Memory B cell (primary cell): ENCODE measurements at regions not wholly inside any gene's neighbourhood (a gene's known extent, or its start where the extent isn't known, plus 50 kb on each side); places are given as distances from the start of the nearest gene placed in this dataset.

ENCODE experiments used
- ATAC-seq: fragments of 150-1000 bp; cut with Tn5 transposase; 2 replicates; pipeline ENCODE4 v1.10.0; 2021; ENCODE audit warnings: low read depth, mild to moderate bottlenecking, moderate library complexity
- DNase-seq, 2 donors: peaks; one replicate each; pipeline ENCODE4 v3.0.0; 2022; ENCODE audit warnings: low spot score in 2 of 2
- H3K27ac Mint-ChIP-seq: one replicate; pipeline ENCODE4 v1.8.0; 2022; ENCODE audit warnings: mild to moderate bottlenecking, moderate library complexity, mixed read lengths
- H3K27me3 Mint-ChIP-seq: one replicate; pipeline ENCODE4 v1.8.0; 2022; ENCODE audit warnings: mixed read lengths
- H3K36me3 Mint-ChIP-seq: one replicate; pipeline ENCODE4 v1.8.0; 2022; ENCODE audit warnings: mild to moderate bottlenecking, mixed read lengths
- H3K4me1 Mint-ChIP-seq: one replicate; pipeline ENCODE4 v1.8.0; 2022; ENCODE audit warnings: mixed read lengths
- H3K4me3 Mint-ChIP-seq: one replicate; pipeline ENCODE4 v1.8.0; 2022; ENCODE audit warnings: mild to moderate bottlenecking, moderate library complexity, mixed read lengths
- H3K9me3 Mint-ChIP-seq: one replicate; pipeline ENCODE4 v1.8.0; 2022; ENCODE audit warnings: mixed read lengths

- Mint-ChIP-seq H3K27ac (no peak overlapping the region), H3K36me3 (no peaks in the 10 kb centered on the region), H3K9me3 (peaks cover 4% of the 10 kb centered on the region), H3K4me3 (no peak overlapping the region), H3K4me1 (no peaks in the 10 kb centered on the region), H3K27me3 (no peaks in the 10 kb centered on the region)
- ATAC-seq (no peak), DNase-seq (no peak)
These were observed 1667.8 kb downstream of the KCNT2 start for GRCh38 chr1:194940336-194941030.

DNA sequence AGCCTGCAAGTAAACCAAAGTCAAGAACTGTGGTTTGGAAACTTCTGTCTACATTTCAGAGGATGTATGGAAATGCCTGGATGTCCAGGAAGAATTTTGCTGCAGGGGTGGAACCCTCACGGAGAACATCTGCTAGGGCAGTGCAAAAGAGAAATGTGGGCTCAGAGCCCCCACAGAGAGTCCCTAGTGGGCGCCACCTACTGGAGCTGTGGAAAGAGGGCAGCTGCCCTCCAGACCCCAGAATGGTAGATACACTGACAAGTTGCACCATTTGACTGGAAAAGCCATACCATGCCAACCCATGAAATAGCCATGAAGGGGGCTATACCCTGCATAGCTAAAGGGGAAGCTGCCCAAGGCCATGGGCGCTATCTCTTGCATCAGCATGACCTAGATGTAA is 1672.4 kb downstream of the KCNT2 start:
- no peaks in the 10 kb centered on the region for H3K4me1 Mint-ChIP-seq
- DNase-seq (no peak), ATAC-seq (no peak)

DNA sequence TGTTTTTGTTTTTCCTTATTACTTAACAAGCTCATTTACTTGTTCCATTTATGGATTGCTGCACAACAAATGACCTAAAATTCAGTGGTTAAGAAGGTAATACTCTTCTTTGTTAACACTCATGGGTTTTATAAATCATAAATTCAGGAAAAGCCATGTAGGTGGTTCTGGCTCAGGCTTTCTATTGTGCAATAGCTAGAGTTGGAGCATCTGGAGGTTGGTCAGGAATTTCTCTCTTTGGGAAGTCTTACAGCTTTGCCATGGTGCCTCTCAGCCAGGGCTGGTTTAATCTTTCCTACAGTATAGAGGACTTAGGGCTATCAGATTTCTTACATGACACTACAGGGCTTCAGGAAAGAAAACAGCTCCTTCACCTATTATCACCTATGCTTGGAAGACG is 1677.1 kb downstream of the KCNT2 start:
- Mint-ChIP-seq H3K4me3 (no peak overlapping the region), H3K27me3 (no peaks in the 10 kb centered on the region), H3K9me3 (peaks cover 5% of the 10 kb centered on the region), H3K27ac (no peak overlapping the region), H3K36me3 (no peaks in the 10 kb centered on the region), H3K4me1 (no peaks in the 10 kb centered on the region)
- DNase-seq = no peak
- ATAC-seq = no peak

More for the DNA sequence above, 1672.4 kb downstream of the KCNT2 start:
- Mint-ChIP-seq H3K27ac (no peak overlapping the region), H3K9me3 (peaks cover 7% of the 10 kb centered on the region), H3K36me3 (no peaks in the 10 kb centered on the region), H3K4me3 (no peak overlapping the region), H3K27me3 (no peaks in the 10 kb centered on the region)

DNA sequence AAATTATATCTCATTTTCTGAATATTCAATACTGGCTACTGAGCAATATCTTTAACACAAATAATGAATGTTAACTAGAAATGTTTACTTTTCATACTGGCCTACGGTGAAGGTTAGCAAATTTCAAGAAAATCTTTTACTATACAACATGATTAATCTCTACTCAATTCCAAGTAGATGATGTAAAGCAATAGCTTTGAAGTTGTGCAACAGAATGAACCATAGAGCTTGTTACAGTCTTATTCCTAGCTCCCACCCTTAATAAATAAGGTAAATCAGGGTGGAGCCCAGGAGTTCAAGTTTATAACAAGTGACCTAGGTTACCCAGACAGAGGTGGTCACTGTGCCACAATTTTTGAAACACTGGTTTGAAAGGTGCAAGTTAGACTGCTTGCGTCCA is 1678.1 kb downstream of the KCNT2 start:
- Mint-ChIP-seq H3K27ac (no peak overlapping the region), H3K36me3 (no peaks in the 10 kb centered on the region), H3K4me3 (no peak overlapping the region), H3K27me3 (no peaks in the 10 kb centered on the region), H3K9me3 (peaks cover 4% of the 10 kb centered on the region), H3K4me1 (no peaks in the 10 kb centered on the region)
- DNase-seq = no peak
- ATAC-seq = no peak

- Mint-ChIP-seq H3K27me3 (no peaks in the 10 kb centered on the region), H3K36me3 (no peaks in the 10 kb centered on the region), H3K27ac (no peak overlapping the region), H3K4me1 (no peaks in the 10 kb centered on the region), H3K9me3 (no peaks in the 10 kb centered on the region), H3K4me3 (no peak overlapping the region)
- no peak for DNase-seq
- no peak for ATAC-seq
These were observed 1678.9 kb downstream of the KCNT2 start for GRCh38 chr1:194929357-194929756.

GRCh38 chr1:194919146-194919545 is 1689.1 kb downstream of the KCNT2 start:
- H3K4me3 Mint-ChIP-seq = no peak overlapping the region
- H3K27ac Mint-ChIP-seq = no peak overlapping the region
- H3K9me3 Mint-ChIP-seq = no peaks in the 10 kb centered on the region
- no peaks in the 10 kb centered on the region for H3K36me3 Mint-ChIP-seq
- ATAC-seq (no peak), DNase-seq (no peak)
- H3K4me1 Mint-ChIP-seq = no peaks in the 10 kb centered on the region
- no peaks in the 10 kb centered on the region for H3K27me3 Mint-ChIP-seq

DNA sequence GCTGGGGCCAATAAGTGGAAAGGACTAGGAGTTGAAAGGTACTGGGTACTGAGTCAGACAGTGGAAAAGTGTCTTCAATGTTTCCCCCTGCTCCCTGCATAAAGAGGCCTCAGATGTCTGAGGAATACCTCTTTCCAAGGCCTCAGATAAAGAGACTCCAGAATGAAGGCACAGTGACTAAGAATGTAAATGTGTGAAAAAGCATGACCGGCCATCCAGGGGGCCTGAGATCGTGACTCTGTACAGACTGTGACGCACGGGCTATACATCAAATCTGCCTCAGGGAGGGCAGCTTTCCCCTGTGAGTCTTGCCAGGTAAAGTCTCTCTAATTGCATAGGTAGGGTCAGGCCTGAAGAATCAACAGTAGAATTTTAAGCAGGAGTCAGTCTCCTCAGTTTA is 1690.5 kb downstream of the KCNT2 start:
- Mint-ChIP-seq H3K4me1 (no peaks in the 10 kb centered on the region), H3K36me3 (no peaks in the 10 kb centered on the region), H3K27ac (no peak overlapping the region), H3K9me3 (no peaks in the 10 kb centered on the region), H3K4me3 (no peak overlapping the region), H3K27me3 (no peaks in the 10 kb centered on the region)
- DNase-seq = no peak
- ATAC-seq = no peak

GRCh38 chr1:194908643-194909042 is 1699.6 kb downstream of the KCNT2 start:
- H3K9me3 Mint-ChIP-seq = no peaks in the 10 kb centered on the region
- no peaks in the 10 kb centered on the region for H3K36me3 Mint-ChIP-seq
- DNase-seq (no peak), ATAC-seq (no peak)
- no peaks in the 10 kb centered on the region for H3K4me1 Mint-ChIP-seq
- no peaks in the 10 kb centered on the region for H3K27me3 Mint-ChIP-seq
- H3K4me3 Mint-ChIP-seq = no peak overlapping the region
- no peak overlapping the region for H3K27ac Mint-ChIP-seq

- Mint-ChIP-seq H3K4me1 (no peaks in the 10 kb centered on the region), H3K4me3 (no peak overlapping the region)
These were observed 1704.7 kb downstream of the KCNT2 start for GRCh38 chr1:194903524-194903923.

DNA sequence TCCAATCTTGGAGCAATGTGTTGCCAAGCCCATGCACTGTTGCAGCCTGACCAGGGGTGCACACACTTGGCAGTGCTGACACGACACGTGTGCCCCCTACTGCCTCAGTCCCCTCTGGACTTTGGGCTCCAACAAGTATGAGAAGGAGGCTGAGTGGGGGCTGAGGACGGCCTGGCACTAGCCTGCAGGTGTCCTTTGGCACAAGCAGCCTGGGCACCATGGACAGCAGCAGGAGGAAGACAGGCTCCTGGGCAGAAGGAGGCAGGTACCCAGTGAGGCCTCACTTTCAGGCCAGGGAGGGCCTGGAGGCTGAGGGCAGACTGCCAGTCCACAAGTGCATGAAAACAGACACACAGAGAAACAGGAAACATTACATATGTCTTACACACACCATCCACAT is 1702.9 kb upstream of the B3GALT2 start:
- no peak for DNase-seq
- Mint-ChIP-seq H3K4me1 (no peaks in the 10 kb centered on the region), H3K4me3 (no peak overlapping the region), H3K36me3 (no peaks in the 10 kb centered on the region), H3K27me3 (no peaks in the 10 kb centered on the region), H3K9me3 (peaks cover 5% of the 10 kb centered on the region), H3K27ac (no peak overlapping the region)
- no peak for ATAC-seq

More at GRCh38 chr1:194903524-194903923, 1704.7 kb downstream of the KCNT2 start:
- ATAC-seq (no peak), DNase-seq (no peak)
- no peaks in the 10 kb centered on the region for H3K36me3 Mint-ChIP-seq
- peaks cover 1% of the 10 kb centered on the region for H3K9me3 Mint-ChIP-seq
- H3K27ac Mint-ChIP-seq = no peak overlapping the region
- no peaks in the 10 kb centered on the region for H3K27me3 Mint-ChIP-seq

GRCh38 chr1:194870860-194871259 is 1684.4 kb upstream of the B3GALT2 start:
- ATAC-seq (no peak), DNase-seq (no peak)
- no peaks in the 10 kb centered on the region for H3K27me3 Mint-ChIP-seq
- H3K4me3 Mint-ChIP-seq = no peak overlapping the region
- H3K9me3 Mint-ChIP-seq = peaks cover 3% of the 10 kb centered on the region
- H3K4me1 Mint-ChIP-seq = no peaks in the 10 kb centered on the region
- no peak overlapping the region for H3K27ac Mint-ChIP-seq
- no peaks in the 10 kb centered on the region for H3K36me3 Mint-ChIP-seq

DNA sequence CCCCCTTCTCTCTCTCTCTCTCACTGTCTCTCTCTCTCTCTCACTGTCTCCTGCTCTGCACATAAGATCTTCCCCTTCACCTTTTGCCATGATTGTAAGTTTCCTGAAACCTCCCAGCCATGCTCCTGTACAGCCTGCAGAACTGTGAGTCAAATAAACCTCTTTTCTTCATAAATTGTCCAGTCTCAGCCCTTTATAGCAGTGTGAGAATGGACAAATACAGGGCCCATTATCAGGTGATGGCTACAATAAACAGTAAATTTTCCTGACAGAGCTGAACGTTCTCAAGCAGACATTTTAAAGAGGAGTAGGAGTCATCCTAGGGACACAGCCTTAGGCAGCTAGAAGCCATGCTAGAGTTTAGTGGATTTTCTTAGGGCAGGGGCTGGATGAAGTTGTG is 1679.7 kb upstream of the B3GALT2 start:
- Mint-ChIP-seq H3K36me3 (no peaks in the 10 kb centered on the region), H3K27me3 (no peaks in the 10 kb centered on the region), H3K27ac (no peak overlapping the region), H3K9me3 (peaks cover 6% of the 10 kb centered on the region), H3K4me3 (no peak overlapping the region), H3K4me1 (no peaks in the 10 kb centered on the region)
- ATAC-seq (no peak), DNase-seq (no peak)

DNA sequence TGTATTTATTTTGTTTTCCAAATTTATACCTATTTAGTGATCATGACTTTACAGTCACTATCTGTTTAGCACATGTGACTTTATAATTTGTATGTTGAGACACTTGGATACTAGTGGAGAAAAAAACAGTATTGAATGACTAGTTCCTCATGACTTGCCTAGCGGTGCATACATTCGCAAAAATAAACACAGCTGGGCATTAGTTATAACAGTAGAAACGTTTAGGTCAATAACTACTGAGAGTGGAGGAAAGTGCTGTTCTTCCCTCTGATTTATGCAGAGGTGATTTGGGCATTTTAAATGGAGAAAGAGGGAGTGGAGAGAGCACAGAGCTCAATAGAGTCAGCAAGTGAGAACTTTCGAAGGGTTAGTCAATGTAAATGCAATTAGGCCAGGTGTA is 1679.0 kb upstream of the B3GALT2 start:
- no peaks in the 10 kb centered on the region for H3K36me3 Mint-ChIP-seq

GRCh38 chr1:194862129-194862528 is 1675.7 kb upstream of the B3GALT2 start:
- no peaks in the 10 kb centered on the region for H3K4me1 Mint-ChIP-seq
- H3K36me3 Mint-ChIP-seq = no peaks in the 10 kb centered on the region
- no peak overlapping the region for H3K4me3 Mint-ChIP-seq
- DNase-seq = no peak
- H3K9me3 Mint-ChIP-seq = peaks cover 7% of the 10 kb centered on the region
- ATAC-seq = no peak
- H3K27ac Mint-ChIP-seq = no peak overlapping the region
- no peaks in the 10 kb centered on the region for H3K27me3 Mint-ChIP-seq

More for the DNA sequence above, 1679.0 kb upstream of the B3GALT2 start:
- ATAC-seq (no peak), DNase-seq (no peak)
- H3K27ac Mint-ChIP-seq = no peak overlapping the region
- peaks cover 6% of the 10 kb centered on the region for H3K9me3 Mint-ChIP-seq
- no peaks in the 10 kb centered on the region for H3K4me1 Mint-ChIP-seq
- H3K4me3 Mint-ChIP-seq = no peak overlapping the region
- H3K27me3 Mint-ChIP-seq = no peaks in the 10 kb centered on the region
